ENCODE measurements at regions not wholly inside any gene's neighbourhood (a gene's known extent, or its start where the extent isn't known, plus 50 kb on each side); places are given as distances from the start of the nearest gene placed in this dataset.
A peak's percentile ranks its signal among the peaks of the same experiment; 100 is the strongest.

DNA sequence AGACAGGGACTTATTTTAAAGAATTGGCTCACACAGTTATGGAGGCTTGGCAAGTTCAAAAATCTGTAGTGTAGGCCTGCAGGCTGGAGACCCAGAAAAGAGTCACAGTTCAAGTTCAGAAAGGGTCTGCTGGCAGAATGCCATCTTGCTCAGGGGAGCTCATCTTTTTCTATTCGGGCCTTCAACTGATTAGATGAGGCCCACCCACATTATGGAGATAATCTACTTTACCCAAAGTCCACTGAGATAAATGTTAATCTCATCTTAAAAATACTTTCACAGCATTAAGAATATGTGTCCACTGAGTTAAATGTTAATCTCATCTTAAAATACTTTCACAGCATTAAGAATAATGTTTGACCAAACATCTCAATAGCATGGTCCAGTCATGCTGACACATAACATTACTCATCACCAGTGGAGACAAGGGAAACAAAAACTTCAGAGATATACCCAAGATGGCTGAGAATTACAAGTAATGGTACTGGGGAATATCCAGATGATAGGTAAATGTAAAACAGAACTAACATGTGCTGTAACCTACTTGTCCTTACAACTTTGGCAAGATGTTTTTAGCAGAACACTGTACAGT, 74.3 kb upstream of the STAC start:
- Histone ChIP-seq H3K36me3 (replicated peaks; ENCODE audit: low read depth, low read length) (no peaks in the 10 kb centered on the region), H3K27me3 (ENCODE audit: low read depth, low read length) (no peaks in the 10 kb centered on the region), H3K79me2 (ENCODE audit: low read length) (no peaks in the 10 kb centered on the region), H3K4me3 (ENCODE audit: low read length) (no peak overlapping the region), H3K27ac (ENCODE audit: low read length) (no peak overlapping the region), H3K9me3 (ENCODE audit: insufficient read depth, low read length) (no peaks in the 10 kb centered on the region), H3K4me2 (ENCODE audit: low read length) (no peak overlapping the region), H2AFZ (ENCODE audit: low read depth, low read length) (no peak overlapping the region), H4K20me1 (ENCODE audit: insufficient read depth, low read length) (no peaks in the 10 kb centered on the region), H3K4me1 (ENCODE audit: low read length) (peaks cover 6% of the 10 kb centered on the region), H3K9ac (ENCODE audit: low read length) (no peak overlapping the region)
- TF ChIP-seq, protein P1, sequence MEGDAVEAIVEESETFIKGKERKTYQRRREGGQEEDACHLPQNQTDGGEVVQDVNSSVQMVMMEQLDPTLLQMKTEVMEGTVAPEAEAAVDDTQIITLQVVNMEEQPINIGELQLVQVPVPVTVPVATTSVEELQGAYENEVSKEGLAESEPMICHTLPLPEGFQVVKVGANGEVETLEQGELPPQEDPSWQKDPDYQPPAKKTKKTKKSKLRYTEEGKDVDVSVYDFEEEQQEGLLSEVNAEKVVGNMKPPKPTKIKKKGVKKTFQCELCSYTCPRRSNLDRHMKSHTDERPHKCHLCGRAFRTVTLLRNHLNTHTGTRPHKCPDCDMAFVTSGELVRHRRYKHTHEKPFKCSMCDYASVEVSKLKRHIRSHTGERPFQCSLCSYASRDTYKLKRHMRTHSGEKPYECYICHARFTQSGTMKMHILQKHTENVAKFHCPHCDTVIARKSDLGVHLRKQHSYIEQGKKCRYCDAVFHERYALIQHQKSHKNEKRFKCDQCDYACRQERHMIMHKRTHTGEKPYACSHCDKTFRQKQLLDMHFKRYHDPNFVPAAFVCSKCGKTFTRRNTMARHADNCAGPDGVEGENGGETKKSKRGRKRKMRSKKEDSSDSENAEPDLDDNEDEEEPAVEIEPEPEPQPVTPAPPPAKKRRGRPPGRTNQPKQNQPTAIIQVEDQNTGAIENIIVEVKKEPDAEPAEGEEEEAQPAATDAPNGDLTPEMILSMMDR (IDR thresholded peaks at IDR 0.05; ENCODE audit: low read depth, low read length), result no peak
- TF ChIP-seq EZH2phosphoT487 (IDR thresholded peaks at IDR 0.05; ENCODE audit: low read depth), result no peak

DNA sequence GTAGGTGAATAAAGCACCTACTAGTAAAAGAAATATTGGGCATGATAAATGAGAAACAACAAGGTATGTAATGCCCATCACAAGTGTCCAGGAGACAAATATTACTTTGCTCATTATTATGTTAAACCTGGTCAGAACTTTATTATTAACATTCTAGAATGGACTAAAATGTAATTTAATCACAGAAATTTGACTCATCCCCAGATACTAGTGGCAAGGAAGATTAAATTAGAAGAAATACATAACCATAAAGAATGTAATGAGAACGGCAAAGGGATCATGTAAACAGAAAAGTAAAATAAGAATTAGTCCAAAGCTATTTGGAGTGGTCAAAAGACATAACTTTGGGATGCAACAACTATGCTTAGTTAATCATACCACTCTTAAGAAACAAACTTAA, 71.2 kb upstream of the STAC start:
- peaks cover 6% of the 10 kb centered on the region for H3K4me1 ChIP-seq (ENCODE audit: low read length)
- TF ChIP-seq, protein P1 (IDR thresholded peaks at IDR 0.05; ENCODE audit: low read depth, low read length), result no peak
- no peak for TF ChIP-seq EZH2phosphoT487 (IDR thresholded peaks at IDR 0.05; ENCODE audit: low read depth)

DNA sequence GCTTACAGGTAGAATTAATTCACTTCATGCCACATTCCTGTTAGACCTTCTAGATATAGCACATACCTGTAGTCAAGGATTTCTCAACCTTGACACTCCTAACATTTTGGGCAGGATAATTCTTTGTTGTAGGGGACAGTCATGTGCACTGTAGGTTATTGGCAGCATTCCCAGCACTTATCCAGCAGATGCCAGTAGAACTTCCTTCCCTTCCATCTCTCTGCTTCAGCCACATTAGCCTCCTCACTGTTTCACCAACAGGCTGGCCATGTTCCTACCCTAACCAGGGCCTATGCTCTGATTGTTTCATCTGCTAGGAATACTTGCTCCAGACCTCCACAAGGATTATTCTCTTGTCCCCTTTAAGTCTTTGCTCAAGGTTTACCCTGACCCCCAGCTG, 68.0 kb upstream of the STAC start:
- Histone ChIP-seq H3K9me3 (ENCODE audit: insufficient read depth, low read length) (peaks cover 15% of the 10 kb centered on the region; the same call in 1 of the 2 replicates), H3K9ac (ENCODE audit: low read length) (no peak overlapping the region), H3K36me3 (replicated peaks; ENCODE audit: low read depth, low read length) (peaks cover 5% of the 10 kb centered on the region), H3K27ac (ENCODE audit: low read length) (no peak overlapping the region), H3K4me2 (ENCODE audit: low read length) (no peak overlapping the region), H2AFZ (ENCODE audit: low read depth, low read length) (no peak overlapping the region), H3K4me1 (ENCODE audit: low read length) (peaks cover 16% of the 10 kb centered on the region), H3K79me2 (ENCODE audit: low read length) (no peaks in the 10 kb centered on the region), H4K20me1 (ENCODE audit: insufficient read depth, low read length) (no peaks in the 10 kb centered on the region), H3K4me3 (ENCODE audit: low read length) (no peak overlapping the region), H3K27me3 (ENCODE audit: low read depth, low read length) (no peaks in the 10 kb centered on the region)
- TF ChIP-seq EZH2phosphoT487 (IDR thresholded peaks at IDR 0.05; ENCODE audit: low read depth), result no peak
- TF ChIP-seq, protein P1 (IDR thresholded peaks at IDR 0.05; ENCODE audit: low read depth, low read length), result no peak

More for the DNA sequence above, 71.2 kb upstream of the STAC start:
- Histone ChIP-seq H2AFZ (ENCODE audit: low read depth, low read length) (no peak overlapping the region), H3K36me3 (replicated peaks; ENCODE audit: low read depth, low read length) (no peaks in the 10 kb centered on the region), H3K9me3 (ENCODE audit: insufficient read depth, low read length) (no peaks in the 10 kb centered on the region), H3K4me2 (ENCODE audit: low read length) (no peak overlapping the region), H3K4me3 (ENCODE audit: low read length) (no peak overlapping the region), H3K9ac (ENCODE audit: low read length) (no peak overlapping the region), H4K20me1 (ENCODE audit: insufficient read depth, low read length) (no peaks in the 10 kb centered on the region), H3K79me2 (ENCODE audit: low read length) (no peaks in the 10 kb centered on the region), H3K27ac (ENCODE audit: low read length) (no peak overlapping the region), H3K27me3 (ENCODE audit: low read depth, low read length) (no peaks in the 10 kb centered on the region)

DNA sequence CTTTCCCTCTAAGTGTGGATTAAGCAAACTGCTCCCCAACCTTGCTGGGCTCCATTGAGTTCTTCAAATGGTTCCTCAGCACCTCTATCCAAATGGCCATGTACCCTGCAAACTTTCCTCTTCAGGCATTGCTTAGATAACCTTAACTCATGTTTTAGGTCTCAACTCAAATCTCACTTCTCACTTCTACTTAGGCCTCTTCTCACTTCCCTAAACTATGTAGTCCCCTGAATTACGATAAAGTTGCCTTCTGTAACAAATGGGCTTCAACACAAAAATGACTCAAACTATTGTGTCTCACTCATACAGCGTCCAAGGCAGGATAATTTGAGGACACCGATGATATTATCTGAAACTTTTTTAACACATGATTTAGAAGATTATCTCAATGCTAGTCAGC, 62.4 kb upstream of the STAC start:
- Histone ChIP-seq H2AFZ (ENCODE audit: low read depth, low read length) (no peak overlapping the region), H3K9ac (ENCODE audit: low read length) (peak overlapping the region; percentile 8; the same call in 1 of the 2 replicates), H3K36me3 (replicated peaks; ENCODE audit: low read depth, low read length) (peaks cover 5% of the 10 kb centered on the region), H3K9me3 (ENCODE audit: insufficient read depth, low read length) (peaks cover 17% of the 10 kb centered on the region; the same call in 1 of the 2 replicates), H4K20me1 (ENCODE audit: insufficient read depth, low read length) (no peaks in the 10 kb centered on the region), H3K79me2 (ENCODE audit: low read length) (no peaks in the 10 kb centered on the region), H3K27me3 (ENCODE audit: low read depth, low read length) (no peaks in the 10 kb centered on the region), H3K27ac (ENCODE audit: low read length) (peak overlapping the region; percentile 72), H3K4me1 (ENCODE audit: low read length) (peaks cover 34% of the 10 kb centered on the region), H3K4me3 (ENCODE audit: low read length) (peak overlapping the region; percentile 8), H3K4me2 (ENCODE audit: low read length) (peak overlapping the region; percentile 53)
- TF ChIP-seq, protein P1 (IDR thresholded peaks at IDR 0.05; ENCODE audit: low read depth, low read length), result no peak
- TF ChIP-seq EZH2phosphoT487 (IDR thresholded peaks at IDR 0.05; ENCODE audit: low read depth), result no peak

Data from OCI-LY3 (cell line).